GM18861 (cell line): ENCODE measurements at regions not wholly inside any gene's neighbourhood (a gene's known extent, or its start where the extent isn't known, plus 50 kb on each side); places are given as distances from the start of the nearest gene placed in this dataset.
"Not testable (repeated sequence)": the region's sequence is repeated elsewhere in the genome, so short reads cannot be mapped to it uniquely, and the experiment has no call there.

ENCODE experiments used
- ATAC-seq: cut with Tn5 transposase; IDR thresholded peaks from one replicate; pipeline ENCODE4 v1.9.1; 2021; ENCODE audit not compliant: unreplicated experiment

DNA sequence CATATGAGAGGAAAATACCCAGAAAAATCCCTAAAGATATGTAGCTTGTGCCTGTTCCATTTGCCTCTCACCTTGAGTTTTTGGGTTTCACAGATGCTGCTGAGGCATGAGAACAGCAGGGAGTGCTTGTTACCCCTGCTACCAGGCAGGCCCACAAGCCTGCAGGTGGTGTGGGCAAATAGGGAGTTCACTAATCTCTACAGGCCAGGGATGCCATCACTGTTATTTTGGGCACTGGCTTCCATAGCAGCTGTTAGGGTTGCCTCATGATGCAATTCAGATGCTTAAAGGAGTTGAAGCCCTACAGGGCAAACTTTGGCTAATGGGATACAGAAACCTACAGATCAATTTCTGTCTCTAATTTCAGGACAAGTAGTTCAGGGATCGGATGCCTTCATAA is 873.5 kb downstream of the OTOL1 start:
- no peak for ATAC-seq

DNA sequence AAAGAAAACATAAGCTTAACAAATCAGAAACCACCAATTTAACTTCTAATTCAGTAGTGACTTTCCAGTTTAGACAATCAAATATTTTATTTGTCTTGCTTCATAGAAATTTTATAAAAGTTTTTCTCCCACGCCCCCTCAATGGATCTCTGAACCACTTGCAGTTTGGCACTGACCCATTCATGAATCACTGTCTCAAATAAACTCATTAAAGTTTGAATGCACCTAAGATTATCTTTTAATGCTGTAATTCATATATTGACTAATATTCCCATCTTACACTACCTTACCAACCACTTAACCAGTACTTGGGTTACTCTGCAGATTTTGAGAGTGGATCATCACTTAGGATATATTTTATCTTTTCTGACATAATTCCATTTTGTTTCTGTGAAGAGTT is 880.2 kb downstream of the OTOL1 start:
- ATAC-seq, result no peak

DNA sequence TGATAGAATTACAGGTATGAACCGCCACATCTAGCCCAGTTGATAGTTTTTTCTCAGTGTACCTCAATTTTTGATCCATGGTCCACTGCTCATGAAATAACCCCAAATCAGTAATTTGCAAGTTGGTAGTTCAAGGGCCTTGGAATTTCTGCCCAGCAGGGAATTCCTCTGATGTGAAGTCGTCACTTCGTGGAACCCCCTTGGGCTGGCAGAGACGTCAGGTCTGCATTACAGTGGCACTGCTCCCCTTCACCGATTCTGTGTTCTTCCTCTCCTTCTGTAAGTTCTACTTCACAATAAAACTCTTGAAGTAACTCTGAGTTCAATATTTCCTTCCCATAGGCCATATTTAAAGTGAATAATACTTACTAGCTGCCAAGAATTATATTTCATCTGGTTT is 881.0 kb downstream of the OTOL1 start:
- no peak for ATAC-seq

DNA sequence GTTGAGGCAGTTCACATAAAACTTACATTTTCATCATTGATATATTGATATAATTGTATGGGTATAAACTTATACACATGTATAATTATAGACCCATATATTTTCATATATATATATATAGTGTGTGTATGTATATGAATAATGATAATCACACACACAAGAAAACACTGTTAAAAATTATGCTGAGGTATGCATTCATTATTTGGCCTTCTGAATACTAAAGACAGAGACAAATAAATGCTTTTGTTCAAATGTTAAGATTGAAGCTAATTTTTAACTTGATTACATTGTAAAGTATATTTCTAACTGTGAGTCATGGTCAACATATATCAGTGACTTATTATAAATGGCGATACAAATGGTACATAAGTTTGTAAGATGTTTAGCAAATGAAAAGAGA is 888.8 kb downstream of the OTOL1 start:
- no peak for ATAC-seq

DNA sequence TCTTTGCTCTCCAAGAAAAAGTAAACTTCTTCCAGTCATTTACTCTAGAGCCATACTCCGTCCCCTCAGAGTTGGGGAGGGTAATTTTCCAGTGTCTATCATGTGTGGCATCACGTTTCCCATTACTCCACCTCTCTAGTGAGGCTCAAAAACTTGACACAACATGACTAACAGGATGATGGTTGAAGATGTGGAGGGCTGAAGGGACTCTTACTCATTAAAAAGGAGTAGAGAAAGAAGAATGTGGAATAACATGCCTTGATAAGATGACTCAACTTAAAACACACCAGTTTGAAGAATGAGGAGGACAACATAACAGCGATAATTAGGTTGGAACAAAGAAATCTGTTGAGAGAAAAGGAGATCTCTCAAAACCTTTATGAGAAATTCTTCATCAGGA is 894.3 kb downstream of the OTOL1 start:
- no peak for ATAC-seq

DNA sequence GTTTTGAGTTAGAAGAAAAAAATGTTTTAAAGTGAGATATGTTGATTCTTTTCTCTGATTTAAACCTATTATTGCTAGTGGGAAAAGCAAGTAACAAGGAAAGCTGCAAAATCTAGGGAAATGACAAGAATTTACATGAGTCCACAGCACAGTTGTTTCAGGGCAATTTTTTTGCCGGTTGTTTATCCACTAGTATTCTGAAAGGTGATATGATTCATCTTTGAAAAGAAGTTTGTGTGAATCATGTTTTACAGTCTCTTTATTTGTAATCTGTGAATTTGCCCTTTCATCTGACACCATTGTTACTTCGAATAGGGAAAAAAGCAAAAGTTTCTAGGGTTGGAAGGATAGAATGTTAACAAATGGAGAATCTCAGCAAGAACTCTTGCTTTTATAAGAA is 894.7 kb downstream of the OTOL1 start:
- no peak for ATAC-seq

DNA sequence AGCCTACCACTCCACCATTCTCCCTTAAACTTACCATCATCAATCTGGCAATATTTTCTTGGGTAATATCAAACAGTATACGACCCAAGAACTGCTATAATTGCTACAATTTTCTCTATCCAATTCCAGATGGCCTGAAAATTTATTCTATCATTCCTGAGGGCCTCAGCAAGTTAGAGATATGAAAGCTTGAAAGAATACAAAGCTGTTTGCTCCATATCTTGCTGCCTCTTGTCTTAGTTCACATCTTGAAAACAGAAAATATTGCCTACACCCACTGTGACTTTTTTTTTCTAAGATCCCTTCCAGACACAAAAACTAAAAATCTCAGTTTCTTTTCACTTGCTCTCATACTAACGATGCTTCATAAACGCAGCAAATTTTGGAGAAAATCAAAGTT is 898.9 kb downstream of the OTOL1 start:
- ATAC-seq, result no peak

DNA sequence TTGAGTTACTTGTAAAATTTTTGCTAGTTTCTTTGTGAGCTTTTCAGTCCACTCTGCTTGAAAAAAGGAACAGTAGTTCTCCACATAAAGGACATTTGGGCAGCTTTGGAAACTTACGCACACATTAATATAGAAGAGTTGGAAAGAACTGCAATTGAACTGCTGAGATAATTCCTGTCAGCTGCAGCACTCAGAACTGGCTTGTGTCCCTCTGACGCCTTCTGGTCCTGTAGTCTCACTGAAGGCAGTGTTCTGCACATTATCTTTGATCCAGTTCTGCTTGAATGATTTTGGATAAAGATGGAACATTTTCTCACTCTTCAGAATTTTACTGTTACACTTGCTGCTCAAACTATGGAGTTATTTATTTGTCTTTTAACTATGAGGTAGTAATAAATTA is 901.9 kb downstream of the OTOL1 start:
- no peak for ATAC-seq

DNA sequence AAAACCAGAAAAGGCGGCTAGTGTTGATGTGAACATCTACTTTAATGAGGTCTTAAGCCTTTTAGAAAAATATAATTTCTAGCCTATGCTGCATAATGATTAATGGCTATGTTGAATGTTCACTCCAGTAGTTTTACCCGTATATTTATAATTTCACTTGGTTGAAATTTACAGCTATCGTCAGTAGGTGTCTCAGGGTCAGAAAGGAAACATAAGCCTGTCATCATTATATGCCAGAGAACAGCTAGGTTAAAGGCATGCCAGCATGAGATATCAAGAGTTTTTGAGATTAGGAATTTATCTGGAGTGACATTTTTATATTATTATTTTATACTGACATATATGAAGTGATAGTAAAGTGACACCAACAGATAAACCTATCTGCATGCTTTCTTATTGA is 904.1 kb downstream of the OTOL1 start:
- ATAC-seq, result no peak

DNA sequence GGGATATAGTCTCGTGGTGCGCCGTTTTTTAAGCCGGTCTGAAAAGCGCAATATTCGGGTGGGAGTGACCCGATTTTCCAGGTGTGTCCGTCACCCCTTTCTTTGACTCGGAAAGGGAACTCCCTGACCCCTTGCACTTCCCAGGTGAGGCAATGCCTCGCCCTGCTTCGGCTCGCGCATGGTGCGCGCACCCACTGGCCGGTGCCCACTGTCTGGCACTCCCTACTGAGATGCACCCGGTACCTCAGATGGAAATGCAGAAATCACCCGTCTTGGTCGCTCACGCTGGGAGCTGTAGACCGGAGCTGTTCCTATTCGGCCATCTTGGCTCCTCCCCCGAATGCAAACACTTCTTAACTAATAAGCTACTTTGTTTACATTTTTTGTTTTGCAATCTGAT is 914.9 kb downstream of the OTOL1 start:
- ATAC-seq, result not testable (repeated sequence)

DNA sequence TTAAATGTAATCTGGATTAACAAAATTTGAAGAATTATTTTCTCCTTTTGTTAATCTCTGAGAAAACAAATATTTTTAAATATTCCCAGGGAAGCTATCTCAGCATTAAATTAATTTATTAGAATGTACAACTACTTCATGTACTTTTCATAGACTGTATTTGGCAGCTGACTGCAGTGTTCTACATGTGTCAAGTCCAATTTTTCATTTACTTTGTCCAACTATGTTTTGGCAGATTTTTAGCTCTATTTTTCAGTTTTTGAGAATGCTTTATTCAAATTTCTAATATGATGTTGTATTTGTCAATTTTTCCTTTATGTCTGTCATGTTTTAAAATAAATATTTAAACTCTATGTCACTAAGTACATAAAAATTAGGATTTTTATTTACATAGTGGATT is 925.1 kb downstream of the OTOL1 start:
- no peak for ATAC-seq

DNA sequence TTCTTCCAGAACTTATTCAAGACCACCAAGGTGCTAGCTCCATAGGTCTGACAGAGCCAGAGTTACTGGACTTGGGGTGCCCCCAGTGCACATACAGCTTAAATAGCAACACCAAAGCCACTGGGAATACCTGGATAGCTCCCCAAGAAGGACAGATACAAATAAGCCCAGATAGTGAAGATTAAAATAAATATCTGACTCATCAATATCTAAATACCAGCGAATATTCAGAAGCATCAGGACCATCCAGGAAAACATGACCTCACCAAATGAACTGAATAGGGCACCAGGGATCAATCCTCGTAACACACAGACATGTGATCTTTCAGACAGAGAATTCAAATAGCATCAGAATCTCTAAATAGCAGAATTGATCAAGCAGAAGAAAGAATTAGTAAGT is 931.6 kb downstream of the OTOL1 start:
- no peak for ATAC-seq

DNA sequence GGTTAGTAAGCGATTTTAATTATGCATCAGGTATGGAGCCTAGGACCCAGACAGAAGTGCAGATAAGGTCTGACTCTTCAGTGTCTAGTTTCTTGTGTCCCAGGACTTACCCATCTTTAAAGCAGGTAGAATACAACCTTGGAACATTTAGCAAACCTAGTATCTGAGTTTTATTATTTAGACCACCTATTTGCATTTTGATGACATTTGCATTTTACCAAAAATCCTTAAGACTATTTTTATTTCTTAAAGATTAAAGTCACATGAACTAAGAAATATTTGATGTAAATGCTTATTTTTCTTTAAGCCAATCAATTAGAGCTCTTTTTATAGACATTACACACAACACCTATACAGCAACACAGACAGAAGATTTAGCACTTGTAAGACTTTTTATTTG is 939.1 kb downstream of the OTOL1 start:
- no peak for ATAC-seq

DNA sequence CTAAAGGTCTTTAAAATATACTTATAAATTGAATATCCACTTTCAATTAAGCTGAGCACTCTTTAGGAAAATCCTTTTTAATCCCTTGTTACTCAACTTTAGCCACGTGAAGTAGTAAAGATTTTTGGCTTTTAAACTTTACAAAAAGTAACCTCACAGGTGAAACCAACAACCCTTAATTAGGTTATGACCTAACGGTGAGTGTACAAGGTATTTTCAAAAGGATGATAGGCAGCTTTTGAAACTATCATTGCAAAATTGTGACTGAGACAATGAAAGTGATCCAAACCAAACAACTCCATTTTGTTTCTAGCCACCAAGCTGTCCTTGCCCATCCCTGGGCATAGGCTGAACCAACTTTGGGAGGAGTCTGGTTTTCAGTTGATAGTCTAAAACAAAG is 940.2 kb downstream of the OTOL1 start:
- ATAC-seq, result no peak

DNA sequence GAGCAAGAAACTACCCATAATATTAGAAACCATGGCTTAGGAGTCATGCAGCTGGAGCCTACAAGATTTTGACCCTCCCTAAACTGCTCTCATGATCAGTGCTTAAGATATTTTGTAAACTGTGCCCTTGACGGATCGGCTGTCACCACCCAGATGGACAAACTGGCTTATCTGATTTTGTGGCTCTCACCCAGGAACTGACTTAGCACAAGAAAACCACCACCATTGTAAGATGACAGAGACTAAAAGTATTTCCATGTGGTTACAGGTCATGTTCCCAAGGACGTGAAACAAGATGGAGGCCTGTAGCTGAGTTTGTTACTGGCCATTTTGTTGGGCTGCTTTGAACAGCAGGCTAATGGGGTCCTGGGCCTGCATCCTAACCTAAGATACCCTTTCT is 940.9 kb downstream of the OTOL1 start:
- ATAC-seq, result no peak

DNA sequence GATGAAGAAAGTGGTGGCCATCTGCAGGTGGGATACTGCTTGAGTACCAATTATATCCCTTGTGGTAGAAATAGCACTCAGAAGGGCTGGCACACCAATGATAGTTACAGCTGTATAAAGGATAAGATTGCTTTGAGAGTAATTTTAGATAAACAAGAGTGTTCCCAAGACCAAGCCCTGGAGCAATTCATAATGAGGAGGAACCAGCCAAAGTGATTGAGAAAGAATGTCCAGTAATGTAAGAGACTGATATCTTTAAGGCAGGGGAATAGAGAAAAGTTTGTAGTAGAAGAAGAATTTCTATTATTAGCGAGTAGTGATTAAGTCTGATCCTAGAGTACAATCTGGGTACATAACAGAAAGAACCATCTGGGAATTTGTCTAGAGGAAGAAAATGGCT is 945.1 kb downstream of the OTOL1 start:
- ATAC-seq, result no peak

DNA sequence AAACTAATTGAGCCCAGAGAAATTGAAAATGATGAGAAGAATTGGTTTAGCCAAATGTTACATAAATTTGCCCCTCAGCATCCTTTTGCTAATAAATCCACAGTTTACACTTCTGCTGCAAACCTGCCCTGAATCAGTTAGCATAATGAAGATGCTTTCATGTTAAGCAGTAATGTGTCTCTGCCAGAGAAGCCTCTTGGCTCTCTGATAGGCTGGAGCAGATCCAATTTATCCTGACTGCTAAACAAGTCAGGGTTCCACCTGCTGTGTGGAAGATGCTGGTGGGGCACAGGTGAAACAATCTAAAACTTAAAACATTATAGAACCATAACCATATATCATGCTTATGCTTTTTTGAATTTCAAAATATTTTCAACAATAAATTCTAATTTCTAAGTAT is 946.8 kb downstream of the OTOL1 start:
- ATAC-seq, result no peak

DNA sequence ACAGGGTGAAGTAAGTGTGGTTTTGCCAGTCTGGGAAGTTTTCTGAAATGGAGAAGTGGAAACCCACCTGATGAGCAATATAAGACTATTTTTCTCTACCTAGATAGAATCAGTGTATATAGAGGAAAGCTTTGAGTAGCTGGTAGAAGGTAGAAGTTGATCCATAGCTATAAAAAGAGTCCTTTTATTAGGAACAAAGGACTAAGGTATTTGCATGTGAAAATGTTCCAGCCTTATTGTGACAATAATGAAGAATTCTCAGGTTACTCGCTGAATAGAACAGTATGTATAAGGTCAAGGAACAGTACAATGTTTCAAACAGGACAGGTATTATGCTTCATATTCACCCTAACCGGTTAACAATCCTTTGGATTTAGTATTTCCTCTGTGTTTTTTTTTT is 972.2 kb downstream of the OTOL1 start:
- no peak for ATAC-seq

DNA sequence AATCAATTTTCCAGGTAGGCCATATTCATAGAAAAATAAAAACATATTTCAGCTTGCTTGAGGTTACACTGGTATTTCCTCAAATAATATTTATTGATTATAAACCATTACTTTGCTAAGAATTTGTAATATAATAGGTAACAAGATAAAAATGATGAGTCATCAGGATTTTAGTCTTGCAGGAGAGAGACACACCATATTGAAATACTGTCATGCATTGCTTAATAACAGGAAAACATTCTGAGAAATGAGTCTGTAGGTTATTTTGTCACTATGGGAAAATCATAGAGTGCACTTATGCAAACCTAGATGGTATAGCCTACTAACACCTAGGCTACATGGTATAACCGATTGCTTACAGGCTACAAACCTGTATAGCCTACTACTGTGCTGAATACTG is 990.5 kb downstream of the OTOL1 start:
- ATAC-seq, result no peak

DNA sequence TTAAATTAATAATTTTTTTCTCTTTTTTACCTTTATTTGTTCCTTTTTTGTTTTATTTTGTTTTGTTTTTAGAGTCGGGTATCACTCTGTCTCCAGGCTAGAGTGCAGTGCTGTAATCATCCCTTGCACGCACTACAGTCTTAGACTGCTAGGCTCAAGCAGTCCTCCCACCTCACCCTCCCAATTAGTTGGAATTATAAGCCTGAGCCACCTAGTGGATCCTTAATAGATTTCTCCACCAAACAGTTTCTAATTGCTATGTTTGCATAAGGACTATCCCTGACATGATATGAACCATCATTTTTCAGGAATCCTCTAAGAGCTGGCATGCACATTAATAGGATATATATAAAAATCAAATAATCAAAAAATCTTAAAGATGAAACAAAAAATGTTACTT is 993.2 kb downstream of the OTOL1 start:
- ATAC-seq, result no peak

DNA sequence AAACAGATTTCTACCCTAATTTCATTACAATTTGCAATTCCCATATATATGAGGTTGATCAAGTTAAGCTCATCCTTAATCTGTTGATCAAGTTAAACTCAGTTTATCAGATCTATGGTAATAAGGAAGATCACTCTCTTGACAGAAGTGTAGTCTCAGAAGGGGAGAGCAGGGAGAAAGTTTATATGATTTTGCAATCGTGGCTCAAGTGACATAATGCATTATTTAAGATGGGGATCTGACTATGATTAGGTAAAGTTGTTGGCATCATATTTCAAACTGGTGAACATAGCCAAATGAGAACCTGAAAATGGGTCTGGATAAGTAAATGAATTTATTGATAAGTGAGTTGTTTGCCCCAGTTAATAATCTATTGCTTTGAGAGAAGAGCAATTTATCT is 995.3 kb downstream of the OTOL1 start:
- ATAC-seq, result no peak

DNA sequence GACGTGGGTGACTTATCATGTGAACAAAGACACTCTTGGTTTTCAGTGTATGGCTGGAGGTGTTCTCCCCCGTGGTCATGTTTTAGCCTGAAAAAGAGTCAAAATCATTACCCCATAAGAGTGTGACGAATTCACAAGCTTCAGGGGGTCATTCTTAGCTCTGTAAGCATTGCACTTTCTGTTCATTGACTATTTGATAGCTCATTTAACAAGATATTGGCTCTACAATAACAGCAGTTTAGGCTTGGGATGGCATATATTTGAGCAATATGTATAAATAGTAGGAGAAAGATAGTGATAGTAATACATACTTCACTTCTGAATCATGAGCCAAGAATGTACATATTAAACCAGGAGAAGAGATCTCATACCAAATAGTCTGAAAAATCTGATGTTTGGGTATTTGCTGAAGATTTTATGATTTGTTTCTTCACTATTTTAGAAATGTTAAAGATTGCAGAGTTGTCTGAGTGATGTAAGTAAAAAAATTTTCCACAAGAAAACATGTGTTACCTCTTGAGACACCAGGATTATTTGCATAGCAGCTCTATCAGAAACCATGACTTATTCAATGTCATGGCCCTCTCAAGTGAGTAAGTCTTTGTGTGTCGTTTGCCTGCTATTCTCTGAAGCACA is 996.0 kb downstream of the OTOL1 start:
- no peak for ATAC-seq

DNA sequence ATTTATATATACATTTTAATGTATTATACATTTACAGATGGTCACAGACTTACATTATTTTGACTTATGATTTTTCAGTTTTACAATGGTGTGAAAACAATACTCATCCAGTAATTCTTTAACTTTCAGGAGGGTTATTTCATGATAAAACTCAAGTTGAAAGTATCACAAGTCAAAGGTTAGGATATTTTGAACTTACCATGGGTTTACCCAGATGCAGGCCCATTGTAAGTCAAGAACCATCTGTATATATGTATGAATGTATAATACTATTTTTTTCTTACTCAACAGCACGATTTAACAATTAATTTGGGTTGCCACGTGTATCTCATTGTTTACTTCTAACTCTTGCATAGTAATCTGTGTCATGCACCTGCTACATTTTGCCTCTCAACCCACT is 1002.0 kb downstream of the OTOL1 start:
- no peak for ATAC-seq

DNA sequence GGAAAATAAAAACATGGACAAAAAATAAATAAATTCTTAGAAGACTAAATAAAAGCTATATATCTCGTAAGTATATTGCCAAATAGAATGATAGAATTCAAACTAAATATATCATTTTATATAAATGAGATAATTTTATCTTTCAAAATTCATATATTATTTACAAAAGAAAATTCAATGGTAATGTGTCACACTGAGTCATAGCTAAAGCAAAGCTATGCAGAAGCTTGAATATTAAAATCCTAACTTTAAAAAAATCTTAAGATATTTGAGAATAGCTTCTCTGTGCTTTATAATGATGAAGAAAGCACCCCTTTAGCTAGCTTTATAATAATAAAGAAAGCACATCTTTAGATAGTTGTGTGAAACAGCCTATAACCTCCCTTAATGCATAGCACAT is 1010.8 kb downstream of the OTOL1 start:
- ATAC-seq, result no peak
